CD4-positive, alpha-beta T cell (primary cell): ENCODE measurements at regions not wholly inside any gene's neighbourhood (a gene's known extent, or its start where the extent isn't known, plus 50 kb on each side); places are given as distances from the start of the nearest gene placed in this dataset.
"Not testable (repeated sequence)": the region's sequence is repeated elsewhere in the genome, so short reads cannot be mapped to it uniquely, and the experiment has no call there.

ENCODE experiments used
- ATAC-seq: fragments of 200-7000 bp; cut with Tn5 transposase; one replicate; pipeline ENCODE4 v1.10.0; 2022; ENCODE audit warnings: mild to moderate bottlenecking; ENCODE audit not compliant: poor library complexity
- CTCF ChIA-PET: fragments of 350-600 bp; sonication (Branson Sonifier 250); formaldehyde crosslinking; loops from one replicate; lab custom pipeline; 2021; ENCODE audit warnings: antibody characterized with exemption, inconsistent platforms; lab: Charles Lee
- POLR2A ChIA-PET: fragments of 350-600 bp; sonication (Branson Sonifier 250); formaldehyde crosslinking; loops from one replicate; lab custom pipeline; 2021; ENCODE audit warnings: antibody characterized with exemption, inconsistent platforms; lab: Charles Lee
- DNase-seq, 14 experiments: peaks; one replicate each; pipeline ENCODE4 v3.0.0-alpha.2; 2013 to 2020; ENCODE audit warnings: mixed read lengths in 2 of 14
- H3K27ac ChIP-seq, 2 donors: one replicate each; pipeline versions ENCODE4 v1.5.1 to v1.7.0; 2013; ENCODE audit warnings: low read length in 2 of 2, low read depth in 1 of 2, mild to moderate bottlenecking in 1 of 2
- H3K27me3 ChIP-seq, 2 experiments: 1 replicate in 1 of 2; 2 replicates in 1 of 2; pipeline versions ENCODE4 v1.6.1 to v1.7.0; 2013; ENCODE audit warnings: low read length in 2 of 2, control low read depth in 1 of 2, mild to moderate bottlenecking in 1 of 2, moderate library complexity in 1 of 2; ENCODE audit not compliant: insufficient read depth in 2 of 2, control insufficient read depth in 1 of 2
- H3K36me3 ChIP-seq: one replicate; pipeline ENCODE4 v1.6.1; 2013; ENCODE audit warnings: low read length, control low read depth; ENCODE audit not compliant: insufficient read depth
- H3K4me1 ChIP-seq: one replicate; pipeline ENCODE4 v1.6.1; 2013; ENCODE audit warnings: low read length, control low read depth; ENCODE audit not compliant: insufficient read depth
- H3K4me3 ChIP-seq: one replicate; pipeline ENCODE4 v1.5.1; 2013; ENCODE audit warnings: mild to moderate bottlenecking, low read length, moderate library complexity
- H3K9me3 ChIP-seq, 2 experiments: 1 replicate in 1 of 2; 2 replicates in 1 of 2; pipeline versions ENCODE4 v1.6.1 to v1.7.0; 2013; ENCODE audit warnings: low read length in 2 of 2, mild to moderate bottlenecking in 2 of 2, control low read depth in 1 of 2, moderate library complexity in 1 of 2; ENCODE audit not compliant: control insufficient read depth in 1 of 2, insufficient read depth in 1 of 2
- H3K27ac Mint-ChIP-seq: one replicate; pipeline ENCODE4 v1.8.0; 2020; ENCODE audit warnings: mixed read lengths
- H3K27me3 Mint-ChIP-seq: one replicate; pipeline ENCODE4 v1.8.0; 2021; ENCODE audit warnings: mixed read lengths
- H3K36me3 Mint-ChIP-seq: one replicate; pipeline ENCODE4 v1.8.0; 2021; ENCODE audit warnings: low read depth, mixed read lengths
- H3K4me1 Mint-ChIP-seq: one replicate; pipeline ENCODE4 v1.8.0; 2021; ENCODE audit warnings: low read depth, mixed read lengths
- H3K4me3 Mint-ChIP-seq: one replicate; pipeline ENCODE4 v1.8.0; 2020; ENCODE audit warnings: mild to moderate bottlenecking, mixed read lengths
- H3K9me3 Mint-ChIP-seq: one replicate; pipeline ENCODE4 v1.8.0; 2020; ENCODE audit warnings: mixed read lengths
- intact Hi-C, 2 experiments: fragments of 100-400 bp; cut with DNase I in 1 of 2; cut with micrococcal nuclease in 1 of 2; formaldehyde crosslinking; loops; one replicate each; pipeline versions ENCODE4 v1.15.1 to v1.9.0; 2023 to 2025; cut with DNase I, micrococcal nuclease
- TF ChIP-seq, protein P1 (sequence below): fragments of 200-600 bp; IDR thresholded peaks from one replicate; pipeline ENCODE4 v1.8.0; 2022; ENCODE audit warnings: antibody characterized with exemption, mild to moderate bottlenecking

DNA sequence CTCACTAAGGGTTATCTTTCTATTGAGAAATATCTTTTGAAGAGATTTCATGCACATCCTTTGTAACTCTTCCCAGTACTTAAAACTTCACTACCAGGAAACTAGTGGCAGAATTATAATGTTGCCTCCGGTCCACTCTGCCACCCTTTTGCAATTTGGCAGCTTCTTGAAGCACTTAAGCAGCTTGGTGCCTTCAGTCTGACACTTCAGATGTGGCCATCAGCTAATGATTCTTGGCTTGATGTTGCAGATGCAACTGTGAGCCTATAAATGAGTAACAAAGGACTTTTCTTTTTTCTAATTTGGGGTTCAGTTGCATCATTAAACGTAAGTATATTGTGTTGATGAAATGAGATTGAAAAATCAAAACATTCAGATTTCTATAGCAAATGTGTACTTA, 187.5 kb upstream of the C21orf91 start:
- Mint-ChIP-seq H3K27me3 (no peaks in the 10 kb centered on the region), H3K9me3 (no peaks in the 10 kb centered on the region), H3K4me1 (no peaks in the 10 kb centered on the region), H3K4me3 (no peak overlapping the region), H3K36me3 (no peaks in the 10 kb centered on the region), H3K27ac (no peak overlapping the region)
- POLR2A ChIA-PET, result no interaction called here
- no peak for ATAC-seq
- CTCF ChIA-PET, result no interaction called here
- H3K4me1 ChIP-seq, result no peaks in the 10 kb centered on the region
- no peak overlapping the region for H3K4me3 ChIP-seq
- DNase-seq, result no peak
- H3K36me3 ChIP-seq, result no peaks in the 10 kb centered on the region
- H3K27ac ChIP-seq, result no peak overlapping the region
- no peaks in the 10 kb centered on the region for H3K27me3 ChIP-seq
- no peaks in the 10 kb centered on the region for H3K9me3 ChIP-seq
- intact Hi-C loops, result no loop called here
- TF ChIP-seq, protein P1, sequence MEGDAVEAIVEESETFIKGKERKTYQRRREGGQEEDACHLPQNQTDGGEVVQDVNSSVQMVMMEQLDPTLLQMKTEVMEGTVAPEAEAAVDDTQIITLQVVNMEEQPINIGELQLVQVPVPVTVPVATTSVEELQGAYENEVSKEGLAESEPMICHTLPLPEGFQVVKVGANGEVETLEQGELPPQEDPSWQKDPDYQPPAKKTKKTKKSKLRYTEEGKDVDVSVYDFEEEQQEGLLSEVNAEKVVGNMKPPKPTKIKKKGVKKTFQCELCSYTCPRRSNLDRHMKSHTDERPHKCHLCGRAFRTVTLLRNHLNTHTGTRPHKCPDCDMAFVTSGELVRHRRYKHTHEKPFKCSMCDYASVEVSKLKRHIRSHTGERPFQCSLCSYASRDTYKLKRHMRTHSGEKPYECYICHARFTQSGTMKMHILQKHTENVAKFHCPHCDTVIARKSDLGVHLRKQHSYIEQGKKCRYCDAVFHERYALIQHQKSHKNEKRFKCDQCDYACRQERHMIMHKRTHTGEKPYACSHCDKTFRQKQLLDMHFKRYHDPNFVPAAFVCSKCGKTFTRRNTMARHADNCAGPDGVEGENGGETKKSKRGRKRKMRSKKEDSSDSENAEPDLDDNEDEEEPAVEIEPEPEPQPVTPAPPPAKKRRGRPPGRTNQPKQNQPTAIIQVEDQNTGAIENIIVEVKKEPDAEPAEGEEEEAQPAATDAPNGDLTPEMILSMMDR, result no peak

DNA sequence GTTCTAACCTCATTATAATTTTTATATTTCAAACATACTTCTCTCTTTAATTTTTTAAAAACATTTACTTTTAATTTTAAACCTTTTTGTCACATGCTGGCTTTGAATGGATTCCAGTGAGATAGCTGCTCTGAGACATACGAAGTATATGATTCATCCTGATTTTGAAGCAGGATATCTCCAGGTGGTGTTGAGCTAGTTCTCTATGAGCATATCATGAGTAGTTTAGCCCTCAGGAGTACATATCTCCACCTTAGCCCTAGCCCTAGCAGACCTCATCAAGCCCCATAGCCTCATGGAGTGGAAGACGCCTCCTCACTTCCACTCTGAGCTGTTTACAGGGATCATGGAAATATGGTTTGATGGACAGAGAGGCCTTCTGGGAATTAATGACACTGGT, 183.2 kb upstream of the C21orf91 start:
- POLR2A ChIA-PET, result no interaction called here
- TF ChIP-seq, protein P1, result no peak
- intact Hi-C loops, result no loop called here
- H3K27ac ChIP-seq, result no peak overlapping the region
- no peaks in the 10 kb centered on the region for H3K4me1 Mint-ChIP-seq
- peaks cover 0 to 6% of the 10 kb centered on the region in 2 experiments for H3K9me3 ChIP-seq
- no peaks in the 10 kb centered on the region for H3K27me3 ChIP-seq
- no peaks in the 10 kb centered on the region for H3K36me3 ChIP-seq
- no peak overlapping the region for H3K4me3 ChIP-seq
- no peaks in the 10 kb centered on the region for H3K4me1 ChIP-seq
- DNase-seq, result no peak
- H3K4me3 Mint-ChIP-seq, result no peak overlapping the region
- H3K9me3 Mint-ChIP-seq, result peaks cover 3% of the 10 kb centered on the region
- CTCF ChIA-PET, result interaction anchor here (0.6 kb wide), 1 partner anchor 52 kb away, joined by 3 read pairs; no protein-coding TSS in a partner anchor
- H3K27me3 Mint-ChIP-seq, result no peaks in the 10 kb centered on the region
- no peak overlapping the region for H3K27ac Mint-ChIP-seq
- ATAC-seq, result no peak
- no peaks in the 10 kb centered on the region for H3K36me3 Mint-ChIP-seq

DNA sequence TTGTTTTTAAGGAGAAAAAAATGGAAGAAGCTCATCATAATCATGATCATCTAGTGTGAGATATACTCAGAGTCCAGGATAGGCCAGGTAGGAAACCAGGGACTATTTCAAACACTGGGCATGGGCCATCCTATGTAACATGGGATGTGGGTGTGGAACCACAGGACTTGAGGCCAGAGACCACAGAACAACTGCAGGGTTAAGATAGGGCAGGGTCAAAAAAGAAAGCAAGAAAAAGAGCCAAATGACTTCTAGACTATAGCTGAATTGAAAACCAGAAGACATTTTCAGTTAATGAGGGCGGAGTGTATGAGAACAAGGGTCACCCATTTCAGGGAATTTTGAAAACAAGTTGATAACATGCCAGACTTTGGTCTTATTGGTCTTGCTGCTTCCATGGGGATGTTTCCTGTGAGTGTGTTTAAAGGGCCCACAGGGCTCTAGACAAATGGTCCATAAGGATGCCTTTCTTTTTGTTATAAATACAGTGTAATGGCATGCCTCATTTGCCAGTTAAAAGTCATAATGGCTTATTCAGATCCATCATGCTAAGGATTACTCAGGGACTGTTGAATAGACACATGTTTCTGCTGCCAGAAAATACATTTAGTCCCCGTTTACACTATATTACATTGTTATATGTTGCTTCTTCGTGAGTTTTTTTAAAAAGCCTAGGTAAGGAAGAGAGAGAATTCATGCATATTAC, 182.0 kb upstream of the C21orf91 start:
- Mint-ChIP-seq H3K4me3 (no peak overlapping the region), H3K27me3 (no peaks in the 10 kb centered on the region), H3K27ac (no peak overlapping the region), H3K9me3 (peaks cover 3% of the 10 kb centered on the region), H3K4me1 (no peaks in the 10 kb centered on the region), H3K36me3 (no peaks in the 10 kb centered on the region)
- DNase-seq, result no peak
- Histone ChIP-seq H3K4me3 (no peak overlapping the region), H3K36me3 (no peaks in the 10 kb centered on the region), H3K4me1 (no peaks in the 10 kb centered on the region), H3K27me3 (no peaks in the 10 kb centered on the region), H3K27ac (no peak overlapping the region), H3K9me3 (peaks cover 0 to 6% of the 10 kb centered on the region in 2 experiments)
- ChIA-PET CTCF (no interaction called here), POLR2A (no interaction called here)
- no peak for ATAC-seq
- TF ChIP-seq, protein P1, result no peak
- intact Hi-C loops, result no loop called here

DNA sequence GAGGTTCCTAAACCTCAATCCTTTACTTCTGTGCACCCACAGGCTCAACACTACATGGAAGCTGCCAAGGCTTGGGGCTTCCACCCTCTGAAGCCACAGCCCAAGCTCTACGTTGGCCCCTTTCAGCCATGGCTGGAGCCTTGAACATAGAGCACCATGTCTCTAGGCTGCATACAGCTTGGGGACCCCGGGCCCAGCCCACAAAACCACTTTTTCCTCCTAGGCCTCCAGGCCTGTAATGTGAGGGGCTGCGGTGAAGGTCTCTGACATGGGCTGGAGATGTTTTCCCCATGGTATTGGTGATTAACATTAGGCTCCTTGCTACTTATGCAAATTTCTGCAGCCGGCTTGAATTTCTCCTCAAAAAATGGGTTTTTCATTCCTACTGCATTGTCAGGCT, 179.4 kb upstream of the C21orf91 start:
- H3K27ac ChIP-seq, H3K9me3 Mint-ChIP-seq, H3K27ac Mint-ChIP-seq, H3K36me3 Mint-ChIP-seq, H3K4me3 ChIP-seq, DNase-seq, intact Hi-C loops, H3K36me3 ChIP-seq, ATAC-seq, H3K4me3 Mint-ChIP-seq, H3K4me1 Mint-ChIP-seq, H3K27me3 Mint-ChIP-seq, H3K27me3 ChIP-seq, POLR2A ChIA-PET, H3K4me1 ChIP-seq, CTCF ChIA-PET: not testable (repeated sequence)
- peaks cover 0 to 19% of the 10 kb centered on the region in 2 experiments for H3K9me3 ChIP-seq
